ENCODE measurements at regions not wholly inside any gene's neighbourhood (a gene's known extent, or its start where the extent isn't known, plus 50 kb on each side); places are given as distances from the start of the nearest gene placed in this dataset.

GRCh38 chr5:78716206-78716605 lies 67.6 kb upstream of the LHFPL2 start:
- Histone ChIP-seq H2BK120ac (ENCODE audit: low read depth, low read length) (peak overlapping the region; percentile 75; the same call in 1 of the 2 replicates), H3K9me1 (ENCODE audit: insufficient read depth, low read length) (peaks cover 20% of the 10 kb centered on the region), H3K4ac (ENCODE audit: low read depth, low read length) (peak overlapping the region; percentile 76), H3K9ac (ENCODE audit: low read depth, low read length) (no peak overlapping the region), H2BK20ac (ENCODE audit: low read depth, low read length) (peak overlapping the region; percentile 67), H3K4me3 (ENCODE audit: insufficient read depth, low read depth, low read length) (no peak overlapping the region), H2AK9ac (replicated peaks; ENCODE audit: low read depth, low read length, poor library complexity) (peak overlapping the region; percentile 15), H3K36me3 (ENCODE audit: control insufficient read depth, insufficient read depth, low read length) (no peaks in the 10 kb centered on the region), H2AFZ (replicated peaks; ENCODE audit: low read length, poor library complexity) (peak overlapping the region; percentile 34), H3K14ac (replicated peaks; ENCODE audit: low read depth, low read length) (0 out of 2 replicates have a peak overlapping the region, but pooled peaks have one; percentile 31), H2AK5ac (ENCODE audit: low read depth, low read length) (peak overlapping the region; percentile 75; the same call in 1 of the 2 replicates), H4K8ac (ENCODE audit: low read depth in 2 of 2, low read length in 2 of 2) (0 out of 4 replicates have a peak overlapping the region, but pooled peaks of 1 of the 2 experiments have one; percentile 6), H3K18ac (ENCODE audit: low read depth, low read length) (no peak overlapping the region), H3K4me2 (ENCODE audit: low read depth, low read length) (peak overlapping the region; percentile 57), H3K56ac (ENCODE audit: extremely low read depth, insufficient read depth, low read length) (no peak overlapping the region), H3K23ac (ENCODE audit: low read depth, low read length) (peak overlapping the region; percentile 15; the same call in 1 of the 2 replicates), H3K9me3 (ENCODE audit: control insufficient read depth, insufficient read depth, low read length) (no peaks in the 10 kb centered on the region), H3K79me1 (ENCODE audit: low read depth in 1 of 2, low read length in 2 of 2) (no peaks in the 10 kb centered on the region), H4K5ac (ENCODE audit: low read depth, low read length) (no peak overlapping the region; the same call in 1 of the 2 replicates), H3K27ac (ENCODE audit: insufficient read depth, low read length) (0 out of 2 replicates have a peak overlapping the region, but pooled peaks have one; percentile 22), H3K4me1 (ENCODE audit: control insufficient read depth, insufficient read depth, low read length) (peaks cover 29% of the 10 kb centered on the region), H2BK15ac (ENCODE audit: low read depth, low read length) (0 out of 3 replicates have a peak overlapping the region, but pooled peaks have one; percentile 36), H2BK5ac (ENCODE audit: low read depth, low read length, poor library complexity, severe bottlenecking) (no peak overlapping the region), H3K27me3 (ENCODE audit: control insufficient read depth, insufficient read depth, low read length) (no peaks in the 10 kb centered on the region), H4K20me1 (ENCODE audit: insufficient read depth, low read length) (no peaks in the 10 kb centered on the region), H4K91ac (ENCODE audit: insufficient read depth, low read depth, low read length) (peak overlapping the region; percentile 43)
- dilution Hi-C loops (cut with HindIII; ENCODE audit: low sequenced_read_pairs, unreplicated experiment), result no loop called here
- no peak for TF ChIP-seq POLR2A (IDR thresholded peaks at IDR 0.05; ENCODE audit: low read depth, low read length)
- TF ChIP-seq CEBPB (IDR thresholded peaks at IDR 0.05; ENCODE audit: low read depth, low read length), result no peak
- TF ChIP-seq CHD1 (IDR thresholded peaks at IDR 0.05; ENCODE audit: low read depth, low read length), result no peak
- no peak for TF ChIP-seq ELK1 (IDR thresholded peaks at IDR 0.05; ENCODE audit: borderline replicate concordance, low read depth, low read length)
- no peak for TF ChIP-seq MXI1 (IDR thresholded peaks at IDR 0.05; ENCODE audit: borderline replicate concordance, low read depth, low read length)
- TF ChIP-seq BHLHE40 (IDR thresholded peaks at IDR 0.05; ENCODE audit: low read depth, low read length), result no peak
- TF ChIP-seq FOS (IDR thresholded peaks at IDR 0.05; ENCODE audit: low read depth, low read length), result no peak
- TF ChIP-seq NFE2L2 (IDR thresholded peaks at IDR 0.05; ENCODE audit: low read depth, low read length), result no peak
- no peak for TF ChIP-seq RFX5 (IDR thresholded peaks at IDR 0.05; ENCODE audit: low read depth, low read length)
- TF ChIP-seq, protein P1, sequence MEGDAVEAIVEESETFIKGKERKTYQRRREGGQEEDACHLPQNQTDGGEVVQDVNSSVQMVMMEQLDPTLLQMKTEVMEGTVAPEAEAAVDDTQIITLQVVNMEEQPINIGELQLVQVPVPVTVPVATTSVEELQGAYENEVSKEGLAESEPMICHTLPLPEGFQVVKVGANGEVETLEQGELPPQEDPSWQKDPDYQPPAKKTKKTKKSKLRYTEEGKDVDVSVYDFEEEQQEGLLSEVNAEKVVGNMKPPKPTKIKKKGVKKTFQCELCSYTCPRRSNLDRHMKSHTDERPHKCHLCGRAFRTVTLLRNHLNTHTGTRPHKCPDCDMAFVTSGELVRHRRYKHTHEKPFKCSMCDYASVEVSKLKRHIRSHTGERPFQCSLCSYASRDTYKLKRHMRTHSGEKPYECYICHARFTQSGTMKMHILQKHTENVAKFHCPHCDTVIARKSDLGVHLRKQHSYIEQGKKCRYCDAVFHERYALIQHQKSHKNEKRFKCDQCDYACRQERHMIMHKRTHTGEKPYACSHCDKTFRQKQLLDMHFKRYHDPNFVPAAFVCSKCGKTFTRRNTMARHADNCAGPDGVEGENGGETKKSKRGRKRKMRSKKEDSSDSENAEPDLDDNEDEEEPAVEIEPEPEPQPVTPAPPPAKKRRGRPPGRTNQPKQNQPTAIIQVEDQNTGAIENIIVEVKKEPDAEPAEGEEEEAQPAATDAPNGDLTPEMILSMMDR (conservative IDR thresholded peaks at IDR 0.05; ENCODE audit: low read depth, low read length), result no peak
- TF ChIP-seq MAFK (IDR thresholded peaks at IDR 0.05; ENCODE audit: low read depth, low read length), result no peak
- TF ChIP-seq, protein P2, sequence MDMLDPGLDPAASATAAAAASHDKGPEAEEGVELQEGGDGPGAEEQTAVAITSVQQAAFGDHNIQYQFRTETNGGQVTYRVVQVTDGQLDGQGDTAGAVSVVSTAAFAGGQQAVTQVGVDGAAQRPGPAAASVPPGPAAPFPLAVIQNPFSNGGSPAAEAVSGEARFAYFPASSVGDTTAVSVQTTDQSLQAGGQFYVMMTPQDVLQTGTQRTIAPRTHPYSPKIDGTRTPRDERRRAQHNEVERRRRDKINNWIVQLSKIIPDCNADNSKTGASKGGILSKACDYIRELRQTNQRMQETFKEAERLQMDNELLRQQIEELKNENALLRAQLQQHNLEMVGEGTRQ (IDR thresholded peaks at IDR 0.05; ENCODE audit: low read depth, low read length), result no peak
- TF ChIP-seq RAD21 (IDR thresholded peaks at IDR 0.05; ENCODE audit: low read length), result no peak
- no peak for TF ChIP-seq SMC3 (IDR thresholded peaks at IDR 0.05; ENCODE audit: low read depth, low read length)
- no peak for TF ChIP-seq MAZ (IDR thresholded peaks at IDR 0.05; ENCODE audit: borderline replicate concordance, low read depth, low read length)
- no peak for TF ChIP-seq RCOR1 (IDR thresholded peaks at IDR 0.05; ENCODE audit: insufficient replicate concordance, low read length)
- BruUV-seq (replicated peaks), result no TSS peak
- ATAC-seq (ENCODE audit: low read depth) (peak; percentile 89), DNase-seq (peak; percentile 67)
- CTCF ChIA-PET, result no interaction called here
- WGBS, 2 experiments (ENCODE audit: extremely low coverage in 2 of 2, insufficient read length in 1 of 2), result no CpG with 5 or more reads among the region's 1 CpG
- POLR2A ChIA-PET (ENCODE audit: unreplicated experiment), result no interaction called here
- in situ Hi-C loops (cut with MboI; ENCODE audit: low sequenced_read_pairs), result no loop called here
- intact Hi-C loops (cut with micrococcal nuclease), result no loop called here
